ENCODE measurements at regions not wholly inside any gene's neighbourhood (a gene's known extent, or its start where the extent isn't known, plus 50 kb on each side); places are given as distances from the start of the nearest gene placed in this dataset.

DNA sequence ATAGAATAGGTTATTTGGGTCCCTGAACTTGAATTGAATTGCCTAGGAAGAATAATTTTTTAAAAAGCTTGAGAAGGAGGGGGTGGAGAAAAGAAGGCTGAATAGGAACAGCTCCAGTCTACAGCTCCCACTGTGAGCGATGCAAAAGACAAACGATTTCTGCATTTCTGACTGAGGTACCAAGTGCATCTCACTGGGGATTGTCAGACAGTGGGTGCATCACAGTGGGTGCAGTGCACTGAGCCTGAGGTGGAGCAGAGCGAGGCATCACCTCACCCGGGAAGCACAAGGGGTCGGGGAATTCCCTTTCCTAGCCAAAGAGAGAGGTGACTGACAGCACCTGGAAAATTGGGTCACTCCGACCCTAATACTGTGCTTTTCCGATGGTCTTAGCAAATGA lies 782.2 kb upstream of the RGMB start:
- TF ChIP-seq TAF1 (IDR thresholded peaks at IDR 0.05; ENCODE audit: borderline replicate concordance, insufficient read depth, low read length): no peak
- TF ChIP-seq, protein P1, sequence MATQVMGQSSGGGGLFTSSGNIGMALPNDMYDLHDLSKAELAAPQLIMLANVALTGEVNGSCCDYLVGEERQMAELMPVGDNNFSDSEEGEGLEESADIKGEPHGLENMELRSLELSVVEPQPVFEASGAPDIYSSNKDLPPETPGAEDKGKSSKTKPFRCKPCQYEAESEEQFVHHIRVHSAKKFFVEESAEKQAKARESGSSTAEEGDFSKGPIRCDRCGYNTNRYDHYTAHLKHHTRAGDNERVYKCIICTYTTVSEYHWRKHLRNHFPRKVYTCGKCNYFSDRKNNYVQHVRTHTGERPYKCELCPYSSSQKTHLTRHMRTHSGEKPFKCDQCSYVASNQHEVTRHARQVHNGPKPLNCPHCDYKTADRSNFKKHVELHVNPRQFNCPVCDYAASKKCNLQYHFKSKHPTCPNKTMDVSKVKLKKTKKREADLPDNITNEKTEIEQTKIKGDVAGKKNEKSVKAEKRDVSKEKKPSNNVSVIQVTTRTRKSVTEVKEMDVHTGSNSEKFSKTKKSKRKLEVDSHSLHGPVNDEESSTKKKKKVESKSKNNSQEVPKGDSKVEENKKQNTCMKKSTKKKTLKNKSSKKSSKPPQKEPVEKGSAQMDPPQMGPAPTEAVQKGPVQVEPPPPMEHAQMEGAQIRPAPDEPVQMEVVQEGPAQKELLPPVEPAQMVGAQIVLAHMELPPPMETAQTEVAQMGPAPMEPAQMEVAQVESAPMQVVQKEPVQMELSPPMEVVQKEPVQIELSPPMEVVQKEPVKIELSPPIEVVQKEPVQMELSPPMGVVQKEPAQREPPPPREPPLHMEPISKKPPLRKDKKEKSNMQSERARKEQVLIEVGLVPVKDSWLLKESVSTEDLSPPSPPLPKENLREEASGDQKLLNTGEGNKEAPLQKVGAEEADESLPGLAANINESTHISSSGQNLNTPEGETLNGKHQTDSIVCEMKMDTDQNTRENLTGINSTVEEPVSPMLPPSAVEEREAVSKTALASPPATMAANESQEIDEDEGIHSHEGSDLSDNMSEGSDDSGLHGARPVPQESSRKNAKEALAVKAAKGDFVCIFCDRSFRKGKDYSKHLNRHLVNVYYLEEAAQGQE (IDR thresholded peaks at IDR 0.05; ENCODE audit: insufficient read depth in 1 of 2, low read depth in 2 of 2, low read length in 2 of 2): no peak
- no peak for TF ChIP-seq POLR2AphosphoS5 (IDR thresholded peaks at IDR 0.05; ENCODE audit: low read depth, low read length)
